GM23338 (cell line): ENCODE measurements at regions not wholly inside any gene's neighbourhood (a gene's known extent, or its start where the extent isn't known, plus 50 kb on each side); places are given as distances from the start of the nearest gene placed in this dataset.

Source experiments
- ATAC-seq: fragments of 200-7000 bp; cut with Tn5 transposase; 3 replicates; pipeline ENCODE4 v1.9.1; 2020
- DNase-seq: peaks from one replicate; pipeline ENCODE4 v3.0.0-alpha.2; 2015; ENCODE audit warnings: low spot score
- H2AFZ ChIP-seq: fragments of 200-600 bp; sonication (generic); 2 replicates; pipeline ENCODE4 v1.8.0; 2016; ENCODE audit warnings: antibody characterized with exemption, mild to moderate bottlenecking, moderate library complexity
- H3F3A ChIP-seq: fragments of 200-600 bp; sonication (generic); replicated peaks from 2 replicates; pipeline ENCODE4 v1.8.0; 2017; ENCODE audit warnings: antibody characterized with exemption, mixed run types, low read depth
- H3K27ac ChIP-seq: fragments of 200-600 bp; sonication (generic); 2 replicates; pipeline ENCODE4 v1.6.1; 2016; ENCODE audit warnings: low read depth
- H3K27me3 ChIP-seq: fragments of 200-600 bp; sonication (generic); 2 replicates; pipeline ENCODE4 v1.8.0; 2016; ENCODE audit warnings: mild to moderate bottlenecking, mixed run types, moderate library complexity; ENCODE audit not compliant: insufficient read depth
- H3K36me3 ChIP-seq: fragments of 200-600 bp; sonication (generic); 2 replicates; pipeline ENCODE4 v1.8.0; 2016; ENCODE audit warnings: mild to moderate bottlenecking; ENCODE audit not compliant: insufficient read depth
- H3K4me1 ChIP-seq: fragments of 200-600 bp; sonication (generic); 2 replicates; pipeline ENCODE4 v1.8.0; 2016; ENCODE audit warnings: mild to moderate bottlenecking, moderate library complexity; ENCODE audit not compliant: insufficient read depth
- H3K4me2 ChIP-seq: fragments of 200-600 bp; sonication (generic); 2 replicates; pipeline ENCODE4 v1.7.1; 2017; ENCODE audit warnings: mixed run types
- H3K4me3 ChIP-seq: fragments of 200-600 bp; sonication (generic); 2 replicates; pipeline ENCODE4 v1.6.1; 2016; ENCODE audit warnings: mixed run types
- H3K79me2 ChIP-seq: fragments of 200-600 bp; sonication (generic); replicated peaks from 2 replicates; pipeline ENCODE4 v1.8.0; 2017; ENCODE audit warnings: mild to moderate bottlenecking; ENCODE audit not compliant: insufficient read depth
- H3K9me2 ChIP-seq: fragments of 200-600 bp; sonication (generic); 2 replicates; pipeline ENCODE4 v1.8.0; 2017; ENCODE audit not compliant: insufficient read depth
- H4K20me1 ChIP-seq: fragments of 200-600 bp; sonication (generic); replicated peaks from 2 replicates; pipeline ENCODE4 v1.8.0; 2017; ENCODE audit warnings: mild to moderate bottlenecking; ENCODE audit not compliant: insufficient read depth
- H3K27ac Mint-ChIP-seq: 2 replicates; pipeline ENCODE4 v1.8.0; 2020; ENCODE audit warnings: inconsistent platforms, mild to moderate bottlenecking, moderate library complexity, mixed read lengths
- H3K27me3 Mint-ChIP-seq: 3 replicates; pipeline ENCODE4 v1.8.0; 2022; ENCODE audit warnings: low read depth, mild to moderate bottlenecking, moderate library complexity, mixed read lengths, inconsistent platforms; ENCODE audit not compliant: insufficient read depth, poor library complexity
- H3K36me3 Mint-ChIP-seq: 3 replicates; pipeline ENCODE4 v1.8.0; 2021; ENCODE audit warnings: low read depth, mild to moderate bottlenecking, inconsistent platforms, moderate library complexity, mixed read lengths
- H3K4me1 Mint-ChIP-seq: 3 replicates; pipeline ENCODE4 v1.8.0; 2020; ENCODE audit warnings: mild to moderate bottlenecking, inconsistent platforms, mixed read lengths
- H3K4me3 Mint-ChIP-seq: 3 replicates; pipeline ENCODE4 v1.8.0; 2021; ENCODE audit warnings: moderate library complexity, mild to moderate bottlenecking, inconsistent platforms, mixed read lengths
- H3K9me3 Mint-ChIP-seq: 3 replicates; pipeline ENCODE4 v1.8.0; 2020; ENCODE audit warnings: moderate library complexity, mild to moderate bottlenecking, inconsistent platforms, mixed read lengths
- CREB1 ChIP-seq: fragments of 250-450 bp; sonication (Bioruptor Pico); IDR thresholded peaks from 2 replicates; pipeline ENCODE4 v1.5.0; 2020; ENCODE audit warnings: low read depth, mild to moderate bottlenecking, moderate library complexity
- CTCF ChIP-seq, 2 experiments: fragments of 200-600 bp in 1 of 2; sonication (generic) in 1 of 2; conservative IDR thresholded peaks; 2 replicates each; pipeline versions ENCODE4 v1.5.1 to v1.6.1; 2016 to 2017; ENCODE audit warnings: antibody characterized with exemption in 2 of 2, low read depth in 2 of 2, mild to moderate bottlenecking in 2 of 2, moderate library complexity in 1 of 2
- EZH2 ChIP-seq: fragments of 200-600 bp; sonication (generic); IDR thresholded peaks from one replicate; pipeline ENCODE4 v1.8.0; 2017; ENCODE audit warnings: antibody characterized with exemption, mild to moderate bottlenecking, low read depth; ENCODE audit not compliant: unreplicated experiment
- EZH2phosphoT487 ChIP-seq: fragments of 200-600 bp; sonication (generic); IDR thresholded peaks from one replicate; pipeline ENCODE4 v1.8.1; 2018; ENCODE audit warnings: antibody characterized with exemption; ENCODE audit not compliant: unreplicated experiment
- JUNB ChIP-seq: IDR thresholded peaks from one replicate; pipeline ENCODE4 v1.6.1; 2016; ENCODE audit warnings: antibody characterized with exemption; ENCODE audit not compliant: unreplicated experiment
- NANOG ChIP-seq: IDR thresholded peaks from 2 replicates; pipeline ENCODE4 v1.6.1; 2016; ENCODE audit warnings: antibody characterized with exemption, borderline replicate concordance
- POLR2AphosphoS5 ChIP-seq: IDR thresholded peaks from 2 replicates; pipeline ENCODE4 v1.6.1; 2016; ENCODE audit warnings: antibody characterized with exemption, low read depth
- REST ChIP-seq: IDR thresholded peaks from one replicate; pipeline ENCODE4 v1.6.1; 2018; ENCODE audit warnings: antibody characterized with exemption; ENCODE audit not compliant: unreplicated experiment
- STAT1 ChIP-seq: IDR thresholded peaks from one replicate; pipeline ENCODE4 v1.6.1; 2016; ENCODE audit warnings: antibody characterized with exemption; ENCODE audit not compliant: unreplicated experiment
- ZNF114 ChIP-seq: fragments of 250-450 bp; sonication (Bioruptor Pico); IDR thresholded peaks from 2 replicates; pipeline ENCODE4 v1.5.0; 2020; ENCODE audit warnings: mild to moderate bottlenecking, moderate library complexity
- ZNF331 ChIP-seq: fragments of 250-450 bp; sonication (Bioruptor Pico); IDR thresholded peaks from 2 replicates; pipeline ENCODE4 v1.5.0; 2020; ENCODE audit warnings: low read depth, mild to moderate bottlenecking, moderate library complexity
- TF ChIP-seq, protein P1 (sequence below): IDR thresholded peaks from 2 replicates; pipeline ENCODE4 v1.6.1; 2016; ENCODE audit warnings: antibody characterized with exemption

- no peaks in the 10 kb centered on the region for H3K4me1 Mint-ChIP-seq
- Histone ChIP-seq H3K4me2 (no peak overlapping the region), H3K36me3 (no peaks in the 10 kb centered on the region), H3K27ac (no peak overlapping the region), H3K79me2 (no peaks in the 10 kb centered on the region), H3K9me2 (peaks cover 2% of the 10 kb centered on the region; the same call in 1 of the 2 replicates), H2AFZ (no peak overlapping the region), H3K4me1 (no peaks in the 10 kb centered on the region), H3K4me3 (no peak overlapping the region), H3F3A (no peaks in the 10 kb centered on the region), H4K20me1 (no peaks in the 10 kb centered on the region), H3K27me3 (no peaks in the 10 kb centered on the region)
- DNase-seq (no peak), ATAC-seq (no peak)
- H3K4me3 Mint-ChIP-seq = no peak overlapping the region
- TF ChIP-seq CREB1 (no peak), ZNF331 (CRISPR knock-in tag) (no peak), REST (no peak)
- peaks cover 4% of the 10 kb centered on the region for H3K27me3 Mint-ChIP-seq
- no peaks in the 10 kb centered on the region for H3K36me3 Mint-ChIP-seq
- peaks cover 4% of the 10 kb centered on the region; the same call in 1 of the 3 replicates for H3K9me3 Mint-ChIP-seq
- no peak overlapping the region for H3K27ac Mint-ChIP-seq
Observed at GRCh38 chr14:31963587-31963986, 113.5 kb upstream of the ARHGAP5 start.

DNA sequence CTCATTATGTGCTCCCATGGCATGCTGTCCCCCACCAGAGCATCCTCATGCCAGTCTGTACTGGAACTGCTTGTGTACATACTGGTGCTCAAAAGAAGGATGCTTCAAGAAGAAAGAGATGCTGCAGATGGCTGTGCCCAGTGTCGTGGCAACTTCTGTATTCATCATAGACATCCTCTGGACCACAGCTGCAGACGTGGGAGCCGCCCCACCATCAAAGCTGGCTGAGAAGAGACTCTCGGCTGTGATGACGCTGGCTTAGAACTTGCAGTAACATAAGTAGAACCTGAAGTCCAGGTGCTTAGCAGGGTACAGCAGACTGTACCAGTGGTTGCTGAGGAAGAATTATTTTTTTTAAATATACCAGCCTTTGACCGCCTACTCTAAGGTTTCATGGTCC, 112.6 kb upstream of the ARHGAP5 start:
- Histone ChIP-seq H3K36me3 (no peaks in the 10 kb centered on the region), H3K9me2 (peaks cover 5% of the 10 kb centered on the region; the same call in 1 of the 2 replicates), H3K27me3 (no peaks in the 10 kb centered on the region), H3F3A (no peaks in the 10 kb centered on the region), H3K79me2 (no peaks in the 10 kb centered on the region), H2AFZ (no peak overlapping the region), H3K27ac (no peak overlapping the region), H3K4me2 (no peak overlapping the region), H4K20me1 (no peaks in the 10 kb centered on the region), H3K4me1 (no peaks in the 10 kb centered on the region), H3K4me3 (no peak overlapping the region)
- Mint-ChIP-seq H3K27ac (no peak overlapping the region), H3K4me3 (no peak overlapping the region), H3K4me1 (no peaks in the 10 kb centered on the region), H3K27me3 (peaks cover 4% of the 10 kb centered on the region), H3K9me3 (no peaks in the 10 kb centered on the region; the same call in 1 of the 3 replicates), H3K36me3 (no peaks in the 10 kb centered on the region)
- no peak for DNase-seq
- no peak for ATAC-seq
- TF ChIP-seq NANOG (no peak), STAT1 (no peak), POLR2AphosphoS5 (no peak), EZH2phosphoT487 (no peak), EZH2 (no peak), CREB1 (no peak), CTCF (conservative IDR thresholded peaks at IDR 0.05; ENCODE audit: low read depth in 2 of 2) (no peak), REST (no peak), JUNB (no peak), ZNF331 (CRISPR knock-in tag) (no peak), ZNF114 (no peak)
- TF ChIP-seq, protein P1, sequence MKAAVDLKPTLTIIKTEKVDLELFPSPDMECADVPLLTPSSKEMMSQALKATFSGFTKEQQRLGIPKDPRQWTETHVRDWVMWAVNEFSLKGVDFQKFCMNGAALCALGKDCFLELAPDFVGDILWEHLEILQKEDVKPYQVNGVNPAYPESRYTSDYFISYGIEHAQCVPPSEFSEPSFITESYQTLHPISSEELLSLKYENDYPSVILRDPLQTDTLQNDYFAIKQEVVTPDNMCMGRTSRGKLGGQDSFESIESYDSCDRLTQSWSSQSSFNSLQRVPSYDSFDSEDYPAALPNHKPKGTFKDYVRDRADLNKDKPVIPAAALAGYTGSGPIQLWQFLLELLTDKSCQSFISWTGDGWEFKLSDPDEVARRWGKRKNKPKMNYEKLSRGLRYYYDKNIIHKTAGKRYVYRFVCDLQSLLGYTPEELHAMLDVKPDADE = no peak
